Uterus (tissue), 2 donors: ENCODE measurements at regions not wholly inside any gene's neighbourhood (a gene's known extent, or its start where the extent isn't known, plus 50 kb on each side); places are given as distances from the start of the nearest gene placed in this dataset.

Experiments
- CTCF ChIP-seq, 4 experiments: fragments of 200-600 bp in 2 of 4; fragments of 450-650 bp in 2 of 4; sonication (generic) in 2 of 4; IDR thresholded peaks; one replicate each; pipeline ENCODE4 v1.5.1; 2016 to 2019; ENCODE audit warnings: antibody characterized with exemption in 4 of 4, mild to moderate bottlenecking in 2 of 4, moderate library complexity in 1 of 4
- POLR2A ChIP-seq, 2 donors: fragments of 450-650 bp; IDR thresholded peaks; one replicate each; pipeline ENCODE4 v1.6.1; 2016; ENCODE audit warnings: antibody characterized with exemption in 2 of 2, mild to moderate bottlenecking in 1 of 2, moderate library complexity in 1 of 2

- TF ChIP-seq POLR2A (IDR thresholded peaks at IDR 0.05) (no peak), CTCF (IDR thresholded peaks at IDR 0.05) (no peak)
Measured at GRCh38 chr6:2492686-2493523, 247.5 kb upstream of the GMDS start.
